Immature natural killer cell (primary cell): ENCODE measurements at regions not wholly inside any gene's neighbourhood (a gene's known extent, or its start where the extent isn't known, plus 50 kb on each side); places are given as distances from the start of the nearest gene placed in this dataset.

Experiments used
- DNase-seq, 3 donors: peaks; one replicate each; pipeline ENCODE4 v3.0.0; 2022; ENCODE audit warnings: mixed read lengths in 1 of 3
- H3K27ac Mint-ChIP-seq, 6 donors: one replicate each; pipeline ENCODE4 v1.8.0; 2020; ENCODE audit warnings: mixed read lengths in 6 of 6, mild to moderate bottlenecking in 5 of 6, inconsistent platforms in 4 of 6, moderate library complexity in 3 of 6
- H3K27me3 Mint-ChIP-seq, 3 donors: one replicate each; pipeline ENCODE4 v1.8.0; 2020 to 2021; ENCODE audit warnings: low read depth in 3 of 3, mild to moderate bottlenecking in 3 of 3, mixed read lengths in 3 of 3, moderate library complexity in 3 of 3, inconsistent platforms in 1 of 3
- H3K36me3 Mint-ChIP-seq, 3 donors: one replicate each; pipeline ENCODE4 v1.8.0; 2020; ENCODE audit warnings: mixed read lengths in 3 of 3, inconsistent platforms in 2 of 3, mild to moderate bottlenecking in 2 of 3
- H3K4me1 Mint-ChIP-seq, 2 donors: one replicate each; pipeline ENCODE4 v1.8.0; 2020; ENCODE audit warnings: inconsistent platforms in 2 of 2, mild to moderate bottlenecking in 2 of 2, mixed read lengths in 2 of 2, moderate library complexity in 1 of 2
- H3K4me3 Mint-ChIP-seq, 5 donors: one replicate each; pipeline ENCODE4 v1.8.0; 2020; ENCODE audit warnings: mild to moderate bottlenecking in 5 of 5, mixed read lengths in 5 of 5, inconsistent platforms in 3 of 5, moderate library complexity in 3 of 5
- H3K9me3 Mint-ChIP-seq, 6 donors: one replicate each; pipeline ENCODE4 v1.8.0; 2020; ENCODE audit warnings: mild to moderate bottlenecking in 6 of 6, mixed read lengths in 6 of 6, inconsistent platforms in 4 of 6, moderate library complexity in 3 of 6

- Mint-ChIP-seq H3K27me3 (peaks cover 0 to 4% (median 0%) of the 10 kb centered on the region in 3 donors), H3K36me3 (no peaks in the 10 kb centered on the region), H3K4me3 (no peak overlapping the region), H3K4me1 (peaks cover 11% of the 10 kb centered on the region in 2 donors), H3K9me3 (no peaks in the 10 kb centered on the region), H3K27ac (no peak overlapping the region)
- DNase-seq = no peak
These were observed 118.4 kb downstream of the ARL4C start for GRCh38 chr2:234378440-234378839.

DNA sequence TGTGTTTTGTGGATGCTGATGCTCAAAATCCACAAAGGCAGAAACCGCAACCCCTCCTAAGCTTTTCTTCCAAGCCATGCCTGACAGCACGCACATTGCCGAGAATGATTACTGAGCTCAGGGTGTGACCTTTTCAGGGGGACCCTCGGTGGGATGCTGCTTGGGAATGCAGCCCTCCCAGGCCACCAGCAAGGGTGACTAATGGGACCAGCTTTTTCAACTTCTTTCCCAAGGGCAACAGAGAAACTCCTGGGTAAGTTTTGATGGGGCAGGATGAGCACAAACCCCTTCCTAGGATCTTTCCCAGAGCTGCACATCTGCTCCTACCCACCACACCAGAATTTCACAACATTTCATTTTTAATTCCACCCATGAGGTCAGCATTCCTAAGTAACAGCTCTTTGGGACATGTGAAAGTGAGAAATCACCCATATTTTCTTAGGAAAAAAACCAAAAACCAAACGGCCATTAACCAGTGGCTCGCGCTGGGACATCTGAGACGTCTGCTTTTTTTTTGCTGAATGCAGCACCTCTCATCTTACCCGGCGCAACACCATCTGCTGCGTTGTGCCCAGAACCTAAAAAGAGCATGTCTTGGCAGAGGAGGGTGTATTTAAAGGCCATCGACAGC is 119.0 kb downstream of the ARL4C start:
- no peaks in the 10 kb centered on the region for H3K9me3 Mint-ChIP-seq
- H3K27me3 Mint-ChIP-seq = peaks cover 0 to 4% (median 0%) of the 10 kb centered on the region in 3 donors
- H3K4me1 Mint-ChIP-seq = peaks cover 17% of the 10 kb centered on the region in 2 donors
- DNase-seq = no peak
- peak overlapping the region in 2 of 6 donors; percentile 28 to 53 for H3K27ac Mint-ChIP-seq
- no peak overlapping the region for H3K4me3 Mint-ChIP-seq
- no peaks in the 10 kb centered on the region for H3K36me3 Mint-ChIP-seq

DNA sequence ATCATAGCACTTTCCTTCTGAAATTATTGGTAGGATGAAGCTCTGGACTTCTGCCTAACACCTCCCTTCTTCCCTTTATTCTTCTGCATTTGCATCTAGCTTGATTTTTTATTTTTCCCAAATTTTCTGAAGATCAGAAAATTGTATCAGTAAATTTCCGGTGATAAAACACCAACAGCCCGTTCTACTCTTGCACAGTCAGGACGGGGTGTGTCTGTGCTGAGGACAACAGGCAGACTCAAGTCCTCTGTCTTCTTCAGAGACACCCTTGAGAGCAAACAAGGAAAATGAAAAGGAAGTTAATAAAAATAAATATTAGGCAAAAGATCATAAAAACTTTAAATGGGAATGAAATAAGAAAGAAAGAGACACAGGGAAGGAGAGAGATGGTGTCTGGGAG is 120.7 kb downstream of the ARL4C start:
- Mint-ChIP-seq H3K4me1 (peaks cover 28 to 29% of the 10 kb centered on the region in 2 donors), H3K27me3 (peaks cover 0 to 4% (median 0%) of the 10 kb centered on the region in 3 donors), H3K9me3 (no peaks in the 10 kb centered on the region), H3K36me3 (no peaks in the 10 kb centered on the region), H3K4me3 (no peak overlapping the region), H3K27ac (peak overlapping the region in 2 of 6 donors; percentile 34 to 79)
- no peak for DNase-seq

DNA sequence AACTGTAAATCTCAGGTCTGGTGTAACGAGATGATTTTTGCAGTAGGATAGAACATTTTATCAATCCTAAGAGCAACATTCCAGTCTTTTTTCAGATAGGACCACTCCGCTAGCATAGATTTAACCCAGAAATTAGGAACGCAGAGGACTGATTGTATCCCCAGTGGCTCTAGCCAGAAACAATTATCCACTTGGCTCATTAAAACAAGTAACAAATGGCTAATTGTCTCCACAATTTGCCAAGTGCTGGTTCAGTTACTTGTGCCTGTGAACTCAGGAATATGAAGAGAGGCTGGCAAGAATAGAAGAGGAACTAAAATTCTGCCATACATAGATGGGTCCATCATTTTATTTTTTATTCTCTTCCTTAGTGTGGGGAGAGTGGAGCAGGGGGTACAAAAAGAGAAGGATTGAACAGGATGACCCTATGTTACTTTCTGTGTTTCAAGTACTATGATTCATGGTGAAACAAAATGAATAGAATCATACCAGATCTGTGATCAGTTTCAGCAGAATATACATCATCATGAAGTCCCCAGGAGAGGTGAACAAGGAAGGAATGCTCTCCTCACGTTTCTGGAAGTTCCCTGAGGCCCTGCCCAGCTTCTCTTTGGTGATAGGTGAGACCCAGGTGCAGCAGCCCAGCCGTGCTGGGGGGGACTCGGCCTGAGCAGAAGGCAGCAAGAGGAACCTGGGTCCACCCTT is 121.6 kb downstream of the ARL4C start:
- H3K9me3 Mint-ChIP-seq = no peaks in the 10 kb centered on the region
- H3K36me3 Mint-ChIP-seq = no peaks in the 10 kb centered on the region
- no peak for DNase-seq
- H3K4me3 Mint-ChIP-seq = no peak overlapping the region
- H3K27me3 Mint-ChIP-seq = peaks cover 0 to 4% (median 0%) of the 10 kb centered on the region in 3 donors
- H3K27ac Mint-ChIP-seq = peak overlapping the region in 2 of 6 donors; percentile 15 to 42
- peaks cover 35 to 38% of the 10 kb centered on the region in 2 donors for H3K4me1 Mint-ChIP-seq

DNA sequence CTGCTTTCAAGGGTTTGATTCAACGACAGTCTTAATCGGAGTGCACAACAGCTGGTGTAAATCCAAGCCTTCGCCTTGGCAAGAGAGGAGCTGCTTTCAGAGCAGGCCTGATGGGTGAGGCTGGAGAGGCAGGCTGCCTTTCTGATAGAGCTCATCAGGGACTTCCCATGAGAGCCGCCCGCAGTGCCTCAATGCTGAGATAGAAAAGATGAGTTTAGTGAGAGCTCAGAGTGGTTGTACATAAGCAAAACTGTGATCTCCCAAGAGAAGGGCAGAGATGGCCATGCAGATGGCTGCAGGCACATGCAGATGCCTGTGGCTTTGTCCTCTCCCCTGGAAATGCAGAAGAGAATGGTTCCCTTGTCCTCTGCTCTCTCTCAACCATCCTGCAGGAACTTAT is 122.1 kb downstream of the ARL4C start:
- Mint-ChIP-seq H3K4me1 (peaks cover 41 to 44% of the 10 kb centered on the region in 2 donors), H3K27me3 (peaks cover 0 to 4% (median 0%) of the 10 kb centered on the region in 3 donors), H3K27ac (no peak overlapping the region)

GRCh38 chr2:234374150-234374508 is 122.8 kb downstream of the ARL4C start:
- H3K27me3 Mint-ChIP-seq = peaks cover 0 to 2% (median 0%) of the 10 kb centered on the region in 3 donors
- H3K9me3 Mint-ChIP-seq = no peaks in the 10 kb centered on the region
- DNase-seq = no peak
- peaks cover 44 to 50% of the 10 kb centered on the region in 2 donors for H3K4me1 Mint-ChIP-seq
- H3K36me3 Mint-ChIP-seq = no peaks in the 10 kb centered on the region
- H3K4me3 Mint-ChIP-seq = no peak overlapping the region
- peak overlapping the region in 1 of 6 donors; percentile 72 for H3K27ac Mint-ChIP-seq

More for the DNA sequence above, 122.1 kb downstream of the ARL4C start:
- DNase-seq = no peak
- Mint-ChIP-seq H3K36me3 (no peaks in the 10 kb centered on the region), H3K9me3 (no peaks in the 10 kb centered on the region), H3K4me3 (no peak overlapping the region)

DNA sequence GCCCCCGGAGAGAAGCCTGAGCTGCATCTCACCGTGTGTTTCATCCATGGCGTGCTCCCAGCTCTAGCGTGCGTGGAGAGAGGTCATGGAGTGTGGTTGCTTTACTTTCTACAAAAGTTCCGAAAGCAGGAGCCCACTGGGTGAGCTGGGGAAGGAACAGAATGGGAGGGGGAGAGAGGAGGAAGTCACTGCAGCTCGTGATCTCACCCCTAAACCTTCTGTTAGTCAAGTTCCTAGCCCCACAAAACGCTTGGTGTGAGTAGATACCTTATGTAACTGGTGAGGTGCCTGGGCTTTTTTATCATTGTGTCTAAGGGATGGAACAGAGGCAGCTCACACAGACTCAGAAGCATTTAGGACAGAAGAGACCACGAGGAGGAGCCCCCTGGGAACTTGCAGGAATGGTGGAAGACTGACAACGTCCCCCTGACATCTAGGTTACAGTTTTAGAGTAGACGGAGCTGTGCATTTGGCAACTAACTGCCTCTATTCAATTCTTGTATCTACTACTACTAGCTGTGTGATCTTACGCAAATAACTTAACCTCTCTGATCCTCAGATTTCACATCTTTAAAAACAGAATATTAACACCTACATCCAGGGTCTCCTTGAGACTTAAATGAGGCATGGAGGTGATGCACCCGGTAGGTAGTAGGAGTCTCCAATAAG is 123.3 kb downstream of the ARL4C start:
- peak overlapping the region in 4 of 6 donors; percentile 10 to 72 (median 56) for H3K27ac Mint-ChIP-seq
- no peak for DNase-seq
- no peak overlapping the region for H3K4me3 Mint-ChIP-seq
- H3K27me3 Mint-ChIP-seq = peaks cover 0 to 2% (median 0%) of the 10 kb centered on the region in 3 donors
- H3K4me1 Mint-ChIP-seq = peaks cover 49 to 56% of the 10 kb centered on the region in 2 donors
- no peaks in the 10 kb centered on the region for H3K9me3 Mint-ChIP-seq
- peaks cover 0 to 3% (median 0%) of the 10 kb centered on the region in 3 donors for H3K36me3 Mint-ChIP-seq

DNA sequence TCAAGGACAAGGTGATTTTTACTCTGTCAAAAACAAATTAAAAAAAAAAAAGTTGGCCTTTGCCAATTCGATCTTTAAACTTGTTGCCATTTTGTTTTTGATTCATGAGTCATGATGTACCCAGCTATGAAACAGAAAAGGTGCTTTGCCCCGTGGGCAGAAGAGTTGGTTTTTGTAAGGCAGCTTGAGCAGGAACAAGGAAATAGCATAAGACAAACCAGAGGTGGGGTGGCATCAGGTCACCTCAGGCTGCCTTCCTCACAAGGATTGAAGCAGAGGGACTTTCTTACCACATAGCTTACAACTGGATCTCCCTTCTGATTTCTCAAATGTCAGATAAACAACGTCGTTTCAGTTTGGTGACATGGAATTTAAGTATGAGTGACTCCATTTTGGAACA is 123.8 kb downstream of the ARL4C start:
- H3K27me3 Mint-ChIP-seq = peaks cover 0 to under 1% (median 0%) of the 10 kb centered on the region in 3 donors
- H3K27ac Mint-ChIP-seq = peak overlapping the region in 5 of 6 donors; percentile 10 to 72 (median 43)
- no peak overlapping the region for H3K4me3 Mint-ChIP-seq
- no peak for DNase-seq
- H3K36me3 Mint-ChIP-seq = peaks cover 0 to 8% (median 0%) of the 10 kb centered on the region in 3 donors
- H3K4me1 Mint-ChIP-seq = peaks cover 55 to 61% of the 10 kb centered on the region in 2 donors
- H3K9me3 Mint-ChIP-seq = no peaks in the 10 kb centered on the region

GRCh38 chr2:234372506-234372905 is 124.4 kb downstream of the ARL4C start:
- H3K9me3 Mint-ChIP-seq = no peaks in the 10 kb centered on the region
- peaks cover 60 to 67% of the 10 kb centered on the region in 2 donors for H3K4me1 Mint-ChIP-seq
- peak overlapping the region in 1 of 5 donors; percentile 54 for H3K4me3 Mint-ChIP-seq
- DNase-seq = no peak
- peak overlapping the region in 3 of 6 donors; percentile 39 to 88 (median 64) for H3K27ac Mint-ChIP-seq
- no peaks in the 10 kb centered on the region for H3K27me3 Mint-ChIP-seq
- H3K36me3 Mint-ChIP-seq = peaks cover 0 to 8% (median 0%) of the 10 kb centered on the region in 3 donors

GRCh38 chr2:234368861-234369261 is 128.0 kb downstream of the ARL4C start:
- H3K4me1 Mint-ChIP-seq = peaks cover 63 to 74% of the 10 kb centered on the region in 2 donors
- peak; percentile 32 to 48 (median 32) for DNase-seq
- H3K36me3 Mint-ChIP-seq = peaks cover 0 to 8% (median 0%) of the 10 kb centered on the region in 3 donors
- H3K27me3 Mint-ChIP-seq = peaks cover 0 to 1% (median 0%) of the 10 kb centered on the region in 3 donors
- H3K4me3 Mint-ChIP-seq = peak overlapping the region; percentile 5 to 55 (median 31)
- H3K9me3 Mint-ChIP-seq = no peaks in the 10 kb centered on the region
- H3K27ac Mint-ChIP-seq = peak overlapping the region; percentile 75 to 94 (median 91)

DNA sequence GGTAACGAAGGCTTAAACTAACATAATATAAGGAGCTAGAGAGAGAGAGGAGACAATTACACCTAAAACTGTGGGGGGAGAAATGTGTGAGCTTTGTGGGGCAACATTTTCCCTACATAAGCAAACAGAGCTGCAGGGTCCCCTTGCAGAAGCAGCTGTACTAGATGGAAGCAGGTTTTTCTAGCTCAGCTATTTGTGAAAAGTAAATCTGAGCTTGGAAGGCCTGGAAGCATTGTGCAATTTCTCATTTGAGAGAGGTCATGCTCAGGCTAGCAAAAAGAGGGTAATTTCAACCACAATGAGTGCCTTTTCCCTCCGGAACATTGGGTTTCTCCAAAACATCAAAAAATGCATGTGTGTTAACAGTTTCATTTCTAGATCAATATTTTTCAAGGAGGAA is 130.0 kb downstream of the ARL4C start:
- peaks cover 45 to 65% of the 10 kb centered on the region in 2 donors for H3K4me1 Mint-ChIP-seq
- no peak for DNase-seq
- H3K27me3 Mint-ChIP-seq = peaks cover 0 to 5% (median 0%) of the 10 kb centered on the region in 3 donors

DNA sequence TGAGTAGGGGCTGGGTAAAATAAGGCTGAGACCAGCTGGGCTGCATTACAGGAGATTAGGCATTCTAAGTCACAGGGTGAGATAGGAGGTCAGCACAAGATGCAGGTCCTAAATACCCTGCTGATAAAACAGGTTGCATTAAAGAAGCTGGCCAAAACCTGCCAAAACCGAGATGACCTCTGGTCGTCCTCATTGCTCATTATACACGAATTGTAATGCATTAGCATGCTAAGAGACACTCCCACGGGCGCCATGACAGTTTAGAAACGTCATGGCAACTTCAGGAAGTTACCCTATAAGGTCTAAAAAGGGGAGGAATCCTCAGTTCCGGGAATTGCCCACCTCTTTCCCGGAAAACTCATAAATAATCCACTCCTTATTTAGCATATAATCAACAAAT is 132.2 kb downstream of the ARL4C start:
- H3K4me1 Mint-ChIP-seq = peaks cover 31 to 56% of the 10 kb centered on the region in 2 donors
- peaks cover 0 to 12% (median 5%) of the 10 kb centered on the region in 3 donors for H3K36me3 Mint-ChIP-seq
- peaks cover 2 to 5% (median 4%) of the 10 kb centered on the region in 3 donors for H3K27me3 Mint-ChIP-seq
- H3K4me3 Mint-ChIP-seq = no peak overlapping the region
- no peaks in the 10 kb centered on the region for H3K9me3 Mint-ChIP-seq
- no peak overlapping the region for H3K27ac Mint-ChIP-seq
- no peak for DNase-seq

More for the DNA sequence above, 130.0 kb downstream of the ARL4C start:
- H3K36me3 Mint-ChIP-seq = peaks cover 0 to 12% (median 0%) of the 10 kb centered on the region in 3 donors
- H3K4me3 Mint-ChIP-seq = peak overlapping the region in 3 of 5 donors; percentile 23 to 44 (median 40)
- peak overlapping the region in 5 of 6 donors; percentile 33 to 63 (median 42) for H3K27ac Mint-ChIP-seq
- H3K9me3 Mint-ChIP-seq = no peaks in the 10 kb centered on the region

DNA sequence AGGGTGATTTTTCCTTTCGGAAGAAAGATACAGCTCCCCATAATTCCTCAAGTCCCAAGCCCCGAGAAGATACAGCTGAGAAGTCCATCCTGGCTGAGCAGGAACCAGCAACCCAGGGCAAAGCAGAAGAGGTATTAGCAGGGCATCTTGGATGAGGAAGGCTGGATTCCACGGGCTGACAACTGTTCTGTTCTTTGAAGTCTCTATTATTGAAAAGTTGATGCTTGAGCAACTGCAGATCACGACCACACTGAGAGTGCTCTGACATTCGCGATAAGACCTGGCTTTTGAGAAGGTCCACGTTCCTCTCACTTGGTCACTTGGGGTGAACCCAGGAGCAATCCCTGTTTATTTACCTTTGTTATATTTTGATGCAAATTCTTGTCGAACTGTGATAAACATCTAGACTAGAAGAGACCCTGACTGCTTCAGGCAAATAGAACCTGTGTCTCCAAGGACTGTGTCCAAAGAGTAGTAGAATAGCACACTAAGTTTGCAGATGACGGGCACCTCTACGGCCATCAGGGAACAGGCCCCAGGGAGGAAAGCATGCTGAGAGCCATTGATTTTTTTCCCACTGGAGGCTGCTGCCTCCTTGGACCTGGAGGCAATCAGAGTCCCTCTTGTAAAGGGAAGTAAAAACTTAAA is 133.1 kb downstream of the ARL4C start:
- H3K4me1 Mint-ChIP-seq = peaks cover 25 to 52% of the 10 kb centered on the region in 2 donors

More for the DNA sequence above, 133.1 kb downstream of the ARL4C start:
- Mint-ChIP-seq H3K36me3 (peaks cover 0 to 10% (median 8%) of the 10 kb centered on the region in 3 donors), H3K9me3 (no peaks in the 10 kb centered on the region), H3K27me3 (peaks cover 2 to 5% (median 4%) of the 10 kb centered on the region in 3 donors), H3K27ac (peak overlapping the region in 2 of 6 donors; percentile 57 to 62), H3K4me3 (no peak overlapping the region)
- no peak for DNase-seq
